K562 (cell line): ENCODE measurements at regions not wholly inside any gene's neighbourhood (a gene's known extent, or its start where the extent isn't known, plus 50 kb on each side); places are given as distances from the start of the nearest gene placed in this dataset.

Experiments
- ATAC-seq: fragments of 200-7000 bp; cut with Tn5 transposase; 3 replicates; pipeline ENCODE4 v1.9.1; 2020; ENCODE audit warnings: moderate library complexity
- BruUV-seq: library from RNA; stranded (reverse); fragments of 400-500 nt; replicated peaks from 2 replicates; lab custom pipeline; 2021; lab: Mats Ljungman, UMichigan
- CTCF ChIA-PET: fragments of 300-600 bp; formaldehyde crosslinking; extraction: SDS; loops from one replicate; lab custom pipeline; 2021; ENCODE audit warnings: low intra/inter-chr PET ratio; lab: Yijun Ruan, JAX
- POLR2A ChIA-PET: fragments of 300-600, 350-650 bp; sonication (Branson Sonifier 250); formaldehyde crosslinking; extraction: SDS; loops from one replicate; lab custom pipeline; 2021; ENCODE audit warnings: antibody characterized with exemption, inconsistent platforms; lab: Yijun Ruan, JAX
- DNase-seq, 4 experiments: peaks; one replicate each; pipeline versions ENCODE4 v3.0.0 to v3.0.0-alpha.2; 2011 to 2018; ENCODE audit warnings: low spot score in 3 of 4, mixed read lengths in 3 of 4; ENCODE audit errors: extremely low read depth in 1 of 4
- FAIRE-seq: peaks from 2 replicates; lab custom pipeline; 2011; peaks lifted over from hg19 to GRCh38; lab: Jason Lieb, UNC
- H2AFZ ChIP-seq: 2 replicates; pipeline ENCODE4 v1.6.0; 2011; ENCODE audit warnings: low read depth, low read length, control low read depth, inconsistent platforms
- H3K27ac ChIP-seq: fragments of 200-600 bp; 3 replicates; pipeline ENCODE4 v1.8.0; 2011; ENCODE audit warnings: low read depth, mild to moderate bottlenecking, control low read depth, inconsistent platforms, low read length, moderate library complexity, mixed read lengths; ENCODE audit errors: extremely low read depth
- H3K27me3 ChIP-seq, 2 experiments: fragments of 300-600 bp in 1 of 2; 2 replicates in 1 of 2; 3 replicates in 1 of 2; pipeline versions ENCODE4 v1.6.0 to v1.8.0; 2011; ENCODE audit warnings: inconsistent platforms in 2 of 2, low read length in 2 of 2, mild to moderate bottlenecking in 1 of 2, mixed read lengths in 1 of 2, moderate library complexity in 1 of 2; ENCODE audit not compliant: control insufficient read depth in 2 of 2, insufficient read depth in 2 of 2
- H3K36me3 ChIP-seq: fragments of 300-600 bp; 3 replicates; pipeline ENCODE4 v1.8.0; 2011; ENCODE audit warnings: mild to moderate bottlenecking, low read length, inconsistent platforms; ENCODE audit not compliant: control insufficient read depth, insufficient read depth
- H3K4me1 ChIP-seq, 2 experiments: fragments of 200-600 bp in 1 of 2; replicated peaks in 1 of 2; 2 replicates in 1 of 2; 3 replicates in 1 of 2; pipeline versions ENCODE4 v1.5.1 to v1.8.0; 2011; ENCODE audit warnings: inconsistent platforms in 2 of 2, low read length in 2 of 2, mild to moderate bottlenecking in 1 of 2, mixed read lengths in 1 of 2, moderate library complexity in 1 of 2; ENCODE audit not compliant: control insufficient read depth in 2 of 2, insufficient read depth in 2 of 2
- H3K4me2 ChIP-seq: 2 replicates; pipeline ENCODE4 v1.6.1; 2011; ENCODE audit warnings: low read length, control low read depth, inconsistent platforms, mixed read lengths; ENCODE audit not compliant: insufficient read depth
- H3K4me3 ChIP-seq: fragments of 200-600 bp; sonication (generic), shearing (Covaris generic); 2 replicates; pipeline ENCODE4 v1.5.1; 2016; ENCODE audit warnings: control low read depth, inconsistent platforms
- H3K79me2 ChIP-seq: fragments of 200-600 bp; 3 replicates; pipeline ENCODE4 v1.8.0; 2011; ENCODE audit warnings: low read length, inconsistent platforms; ENCODE audit not compliant: control insufficient read depth, insufficient read depth
- H3K9ac ChIP-seq, 2 experiments: 2 replicates each; pipeline versions ENCODE4 v1.6.0 to v1.6.1; 2011; ENCODE audit warnings: low read depth in 2 of 2, low read length in 2 of 2, control low read depth in 1 of 2, inconsistent platforms in 1 of 2, mild to moderate bottlenecking in 1 of 2, mixed read lengths in 1 of 2; ENCODE audit not compliant: insufficient read depth in 1 of 2
- H3K9me1 ChIP-seq: one replicate; pipeline ENCODE4 v1.6.0; 2011; ENCODE audit warnings: inconsistent platforms, mild to moderate bottlenecking, low read length, moderate library complexity; ENCODE audit not compliant: control insufficient read depth, insufficient read depth
- H3K9me3 ChIP-seq: replicated peaks from 2 replicates; pipeline ENCODE4 v1.5.1; 2011; ENCODE audit warnings: low read depth, low read length, inconsistent platforms; ENCODE audit not compliant: control insufficient read depth, insufficient read depth
- H4K20me1 ChIP-seq: replicated peaks from 2 replicates; pipeline ENCODE4 v1.6.1; 2011; ENCODE audit warnings: low read length, inconsistent platforms, mixed read lengths; ENCODE audit not compliant: control insufficient read depth, insufficient read depth
- ARID2 ChIP-seq: fragments of 450-650 bp; IDR thresholded peaks from 2 replicates; pipeline ENCODE4 v1.6.1; 2017; ENCODE audit warnings: antibody characterized with exemption, mild to moderate bottlenecking
- C11orf30 ChIP-seq: fragments of 450-650 bp; IDR thresholded peaks from 2 replicates; pipeline ENCODE4 v1.6.1; 2016; ENCODE audit warnings: low read depth, mild to moderate bottlenecking
- KAT7 ChIP-seq: sonication (generic); formaldehyde crosslinking; IDR thresholded peaks from 2 replicates; pipeline ENCODE4 v1.8.0; 2022; ENCODE audit warnings: missing genetic modification reagents, mild to moderate bottlenecking, borderline replicate concordance
- MAFF ChIP-seq: IDR thresholded peaks from 2 replicates; pipeline ENCODE4 v1.6.1; 2012; ENCODE audit warnings: low read length, improper control_type of control experiment
- MAFK ChIP-seq: IDR thresholded peaks from 2 replicates; pipeline ENCODE4 v1.6.1; 2011; ENCODE audit warnings: low read length, improper control_type of control experiment
- NKRF ChIP-seq: fragments of 450-650 bp; IDR thresholded peaks from 2 replicates; pipeline ENCODE4 v1.6.1; 2016; ENCODE audit warnings: borderline replicate concordance
- PHB2 ChIP-seq: fragments of 450-650 bp; IDR thresholded peaks from 2 replicates; pipeline ENCODE4 v1.6.1; 2017; ENCODE audit warnings: low read depth
- PRMT5 ChIP-seq: sonication (generic); formaldehyde crosslinking; IDR thresholded peaks from 2 replicates; pipeline ENCODE4 v1.5.0; 2020; ENCODE audit warnings: missing genetic modification reagents
- ZC3H8 ChIP-seq: fragments of 450-650 bp; IDR thresholded peaks from 2 replicates; pipeline ENCODE4 v1.6.1; 2017
- ZNF316 ChIP-seq: fragments of 450-650 bp; IDR thresholded peaks from 2 replicates; pipeline ENCODE4 v1.6.1; 2016
- ZNF644 ChIP-seq: fragments of 200-800 bp; sonication (Bioruptor generic); IDR thresholded peaks from 2 replicates; pipeline ENCODE4 v1.6.1; 2016; ENCODE audit warnings: low read depth, missing genetic modification characterization, missing compliant biosample characterization
- WGBS: fragments of 100-300 bp; shearing (Covaris generic); methylation state at CpG from one replicate; pipeline ENCODE4 v1.1.6; 2016; ENCODE audit warnings: low coverage, mixed read lengths; ENCODE audit not compliant: insufficient coverage; ENCODE audit errors: missing lambda C conversion rate; 5-methylcytosine and 5-hydroxymethylcytosine counted together
- in situ Hi-C: fragments of 300-500 bp; cut with MboI; formaldehyde crosslinking; loops from 4 replicates; pipeline ENCODE4 v1.15.0; 2018; ENCODE audit warnings: inconsistent platforms, mixed read lengths
- intact Hi-C: fragments of 100-400 bp; cut with micrococcal nuclease; formaldehyde crosslinking; loops from 2 replicates; pipeline ENCODE4 v1.14.2; 2022
- TF ChIP-seq, protein P1 (sequence below): fragments of 450-650 bp; IDR thresholded peaks from 2 replicates; pipeline ENCODE4 v1.6.1; 2018; ENCODE audit not compliant: partially characterized antibody

GRCh38 chr17:53336281-53336680 is 486.4 kb upstream of the KIF2B start:
- no peak for FAIRE-seq
- in situ Hi-C loops: no loop called here
- Histone ChIP-seq H3K4me1 (no peaks in the 10 kb centered on the region), H3K36me3 (no peaks in the 10 kb centered on the region), H3K4me3 (no peak overlapping the region), H3K79me2 (no peaks in the 10 kb centered on the region), H2AFZ (no peak overlapping the region), H3K27me3 (no peaks in the 10 kb centered on the region), H3K4me2 (no peak overlapping the region), H3K27ac (no peak overlapping the region), H3K9ac (no peak overlapping the region), H3K9me1 (no peaks in the 10 kb centered on the region), H3K9me3 (no peaks in the 10 kb centered on the region; the same call in 1 of the 2 replicates), H4K20me1 (no peaks in the 10 kb centered on the region)
- POLR2A ChIA-PET: no interaction called here
- CTCF ChIA-PET: no interaction called here
- WGBS: 0% methylated on average over 4 of the region's 4 CpGs
- no peak for ATAC-seq
- TF ChIP-seq PRMT5 (CRISPR knock-in tag): no peak
- no peak for TF ChIP-seq ARID2
- intact Hi-C loops: no loop called here
- no peak for DNase-seq
- BruUV-seq: no TSS peak

- 0% methylated on average over 1 of the region's 1 CpG for WGBS
- Histone ChIP-seq H4K20me1 (no peaks in the 10 kb centered on the region), H3K4me2 (no peak overlapping the region), H3K4me3 (no peak overlapping the region), H3K4me1 (no peaks in the 10 kb centered on the region), H3K36me3 (no peaks in the 10 kb centered on the region), H3K9ac (no peak overlapping the region), H3K27ac (no peak overlapping the region), H3K79me2 (no peaks in the 10 kb centered on the region), H3K27me3 (no peaks in the 10 kb centered on the region), H3K9me3 (no peaks in the 10 kb centered on the region; the same call in 1 of the 2 replicates), H3K9me1 (no peaks in the 10 kb centered on the region), H2AFZ (no peak overlapping the region)
- POLR2A ChIA-PET: no interaction called here
- ATAC-seq (no peak), DNase-seq (no peak), FAIRE-seq (no peak)
- intact Hi-C loops (no loop called here), in situ Hi-C loops (no loop called here)
- no peak for TF ChIP-seq NKRF
- TF ChIP-seq PHB2: no peak
- peak; percentile 65; the same call in 1 of the 2 replicates for TF ChIP-seq ZNF316
- TF ChIP-seq, protein P1, sequence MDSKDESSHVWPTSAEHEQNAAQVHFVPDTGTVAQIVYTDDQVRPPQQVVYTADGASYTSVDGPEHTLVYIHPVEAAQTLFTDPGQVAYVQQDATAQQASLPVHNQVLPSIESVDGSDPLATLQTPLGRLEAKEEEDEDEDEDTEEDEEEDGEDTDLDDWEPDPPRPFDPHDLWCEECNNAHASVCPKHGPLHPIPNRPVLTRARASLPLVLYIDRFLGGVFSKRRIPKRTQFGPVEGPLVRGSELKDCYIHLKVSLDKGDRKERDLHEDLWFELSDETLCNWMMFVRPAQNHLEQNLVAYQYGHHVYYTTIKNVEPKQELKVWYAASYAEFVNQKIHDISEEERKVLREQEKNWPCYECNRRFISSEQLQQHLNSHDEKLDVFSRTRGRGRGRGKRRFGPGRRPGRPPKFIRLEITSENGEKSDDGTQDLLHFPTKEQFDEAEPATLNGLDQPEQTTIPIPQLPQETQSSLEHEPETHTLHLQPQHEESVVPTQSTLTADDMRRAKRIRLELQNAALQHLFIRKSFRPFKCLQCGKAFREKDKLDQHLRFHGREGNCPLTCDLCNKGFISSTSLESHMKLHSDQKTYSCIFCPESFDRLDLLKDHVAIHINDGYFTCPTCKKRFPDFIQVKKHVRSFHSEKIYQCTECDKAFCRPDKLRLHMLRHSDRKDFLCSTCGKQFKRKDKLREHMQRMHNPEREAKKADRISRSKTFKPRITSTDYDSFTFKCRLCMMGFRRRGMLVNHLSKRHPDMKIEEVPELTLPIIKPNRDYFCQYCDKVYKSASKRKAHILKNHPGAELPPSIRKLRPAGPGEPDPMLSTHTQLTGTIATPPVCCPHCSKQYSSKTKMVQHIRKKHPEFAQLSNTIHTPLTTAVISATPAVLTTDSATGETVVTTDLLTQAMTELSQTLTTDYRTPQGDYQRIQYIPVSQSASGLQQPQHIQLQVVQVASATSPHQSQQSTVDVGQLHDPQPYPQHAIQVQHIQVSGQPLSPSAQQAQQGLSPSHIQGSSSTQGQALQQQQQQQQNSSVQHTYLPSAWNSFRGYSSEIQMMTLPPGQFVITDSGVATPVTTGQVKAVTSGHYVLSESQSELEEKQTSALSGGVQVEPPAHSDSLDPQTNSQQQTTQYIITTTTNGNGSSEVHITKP: no peak
- TF ChIP-seq ZNF644 (tag): no peak
- peak; percentile 72 for TF ChIP-seq MAFK
- no peak for TF ChIP-seq ZC3H8
- TF ChIP-seq KAT7 (CRISPR knock-in tag): no peak
- TF ChIP-seq MAFF: peak; percentile 48; the same call in 1 of the 2 replicates
- peak; percentile 36; the same call in 1 of the 2 replicates for TF ChIP-seq C11orf30
- CTCF ChIA-PET: no interaction called here
- BruUV-seq: no TSS peak
Measured at GRCh38 chr17:53335443-53335842, 487.3 kb upstream of the KIF2B start.
